Kidney (tissue), 13 donors: ENCODE measurements at regions not wholly inside any gene's neighbourhood (a gene's known extent, or its start where the extent isn't known, plus 50 kb on each side); places are given as distances from the start of the nearest gene placed in this dataset.
A peak's percentile ranks its signal among the peaks of the same experiment; 100 is the strongest.

Source experiments
- DNase-seq, 5 donors: peaks; one replicate each; pipeline ENCODE4 v3.0.0-alpha.2; 2013 to 2020
- FAIRE-seq: peaks from 2 replicates; lab custom pipeline; 2012; peaks lifted over from hg19 to GRCh38; lab: Jason Lieb, UNC
- H3K27ac ChIP-seq, 2 donors: one replicate each; pipeline ENCODE4 v1.7.0; 2013; ENCODE audit warnings: low read depth in 2 of 2, low read length in 2 of 2, inconsistent platforms in 1 of 2
- H3K27me3 ChIP-seq: one replicate; pipeline ENCODE4 v1.7.1; 2013; ENCODE audit warnings: low read length, inconsistent platforms; ENCODE audit not compliant: control insufficient read depth, insufficient read depth
- H3K36me3 ChIP-seq, 3 donors: one replicate each; pipeline versions ENCODE4 v1.7.0 to v1.7.1; 2013; ENCODE audit warnings: low read length in 3 of 3, control low read depth in 1 of 3, inconsistent platforms in 1 of 3; ENCODE audit not compliant: insufficient read depth in 3 of 3, control insufficient read depth in 2 of 3
- H3K4me1 ChIP-seq, 3 donors: one replicate each; pipeline versions ENCODE4 v1.7.0 to v1.7.1; 2013; ENCODE audit warnings: low read length in 3 of 3, inconsistent platforms in 1 of 3, low read depth in 1 of 3; ENCODE audit not compliant: control insufficient read depth in 2 of 3, insufficient read depth in 2 of 3
- H3K4me3 ChIP-seq, 3 donors: one replicate each; pipeline versions ENCODE4 v1.7.0 to v1.8.1; 2013; ENCODE audit warnings: low read length in 3 of 3, control low read depth in 1 of 3, inconsistent platforms in 1 of 3
- H3K9ac ChIP-seq, 3 donors: one replicate each; pipeline versions ENCODE4 v1.7.0 to v1.7.1; 2013; ENCODE audit warnings: low read length in 3 of 3, control low read depth in 1 of 3, inconsistent platforms in 1 of 3
- H3K9me3 ChIP-seq, 3 donors: one replicate each; pipeline versions ENCODE4 v1.7.0 to v1.7.1; 2013; ENCODE audit warnings: low read length in 3 of 3, control low read depth in 1 of 3, inconsistent platforms in 1 of 3; ENCODE audit not compliant: control insufficient read depth in 2 of 3, insufficient read depth in 1 of 3
- intact Hi-C: fragments of 100-400 bp; cut with DNase I; formaldehyde crosslinking; loops from one replicate; pipeline ENCODE4 v1.11.1; 2022
- TF ChIP-seq, protein P1 (sequence below): IDR thresholded peaks from 3 replicates; pipeline ENCODE4 v1.5.1; 2012; ENCODE audit warnings: mild to moderate bottlenecking, moderate library complexity, borderline replicate concordance; ENCODE audit not compliant: insufficient read depth; ENCODE audit errors: extremely low read depth
- donor health status: control.
- donor health status: control.
- donor health status: control.
- donor health status: control.
- donor health status: control.
- donor health status: DM: yes; HTN: yes; CAD: no.
- donor health status: Normal renal cell carcinoma (clear cell type).

DNA sequence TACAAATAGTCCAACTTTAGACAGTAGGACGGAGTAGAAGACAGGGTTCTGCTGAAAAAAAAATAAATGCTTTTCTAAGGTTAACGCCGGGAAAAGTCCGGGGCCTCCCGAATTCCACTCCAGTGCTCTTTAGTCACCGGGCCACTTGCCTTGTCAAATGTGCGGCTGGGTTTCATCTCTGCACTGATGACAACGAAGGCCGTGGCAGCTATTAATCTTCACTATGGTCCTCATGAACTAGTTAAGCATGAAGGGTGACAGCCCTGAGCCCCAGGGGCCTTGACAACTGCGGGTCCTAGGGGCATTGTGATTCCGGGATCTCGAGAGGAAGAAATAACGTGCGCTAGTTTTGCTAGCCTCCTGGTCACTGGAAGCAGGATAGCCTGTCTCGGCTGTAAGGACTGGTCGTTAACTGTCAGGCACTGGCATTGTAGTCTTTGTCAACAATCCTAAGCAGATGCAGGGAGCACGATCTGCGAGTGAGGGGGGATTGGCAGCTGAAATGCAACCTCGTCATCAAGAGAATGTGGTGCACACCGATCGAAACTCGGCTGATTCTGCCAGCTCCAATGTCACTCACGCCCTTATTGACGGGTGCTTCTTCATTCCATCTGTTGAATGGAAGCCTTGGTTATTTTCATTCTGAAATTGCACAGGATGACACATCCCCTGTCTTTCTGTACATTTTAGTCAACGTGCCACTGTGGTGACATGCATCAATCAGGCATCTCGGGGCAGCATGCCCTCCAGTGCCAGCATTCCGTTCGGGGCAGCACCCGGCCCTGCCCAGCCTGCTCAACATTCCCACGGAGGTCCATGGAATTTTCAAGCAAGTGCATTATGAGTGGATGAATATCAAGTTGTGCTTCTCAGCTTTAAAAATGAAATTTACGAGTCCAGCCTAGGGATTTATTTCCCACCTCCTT, 51.6 kb upstream of the MGMT start:
- Histone ChIP-seq H3K36me3 (no peaks in the 10 kb centered on the region), H3K27ac (no peak overlapping the region), H3K9me3 (no peaks in the 10 kb centered on the region), H3K4me3 (no peak overlapping the region), H3K27me3 (peaks cover 11% of the 10 kb centered on the region), H3K4me1 (no peaks in the 10 kb centered on the region), H3K9ac (no peak overlapping the region)
- FAIRE-seq (no peak), DNase-seq (peak in 3 of 5 donors; percentile 48 to 63 (median 55))
- intact Hi-C loops = no loop called here
- TF ChIP-seq, protein P1, sequence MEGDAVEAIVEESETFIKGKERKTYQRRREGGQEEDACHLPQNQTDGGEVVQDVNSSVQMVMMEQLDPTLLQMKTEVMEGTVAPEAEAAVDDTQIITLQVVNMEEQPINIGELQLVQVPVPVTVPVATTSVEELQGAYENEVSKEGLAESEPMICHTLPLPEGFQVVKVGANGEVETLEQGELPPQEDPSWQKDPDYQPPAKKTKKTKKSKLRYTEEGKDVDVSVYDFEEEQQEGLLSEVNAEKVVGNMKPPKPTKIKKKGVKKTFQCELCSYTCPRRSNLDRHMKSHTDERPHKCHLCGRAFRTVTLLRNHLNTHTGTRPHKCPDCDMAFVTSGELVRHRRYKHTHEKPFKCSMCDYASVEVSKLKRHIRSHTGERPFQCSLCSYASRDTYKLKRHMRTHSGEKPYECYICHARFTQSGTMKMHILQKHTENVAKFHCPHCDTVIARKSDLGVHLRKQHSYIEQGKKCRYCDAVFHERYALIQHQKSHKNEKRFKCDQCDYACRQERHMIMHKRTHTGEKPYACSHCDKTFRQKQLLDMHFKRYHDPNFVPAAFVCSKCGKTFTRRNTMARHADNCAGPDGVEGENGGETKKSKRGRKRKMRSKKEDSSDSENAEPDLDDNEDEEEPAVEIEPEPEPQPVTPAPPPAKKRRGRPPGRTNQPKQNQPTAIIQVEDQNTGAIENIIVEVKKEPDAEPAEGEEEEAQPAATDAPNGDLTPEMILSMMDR = no peak

DNA sequence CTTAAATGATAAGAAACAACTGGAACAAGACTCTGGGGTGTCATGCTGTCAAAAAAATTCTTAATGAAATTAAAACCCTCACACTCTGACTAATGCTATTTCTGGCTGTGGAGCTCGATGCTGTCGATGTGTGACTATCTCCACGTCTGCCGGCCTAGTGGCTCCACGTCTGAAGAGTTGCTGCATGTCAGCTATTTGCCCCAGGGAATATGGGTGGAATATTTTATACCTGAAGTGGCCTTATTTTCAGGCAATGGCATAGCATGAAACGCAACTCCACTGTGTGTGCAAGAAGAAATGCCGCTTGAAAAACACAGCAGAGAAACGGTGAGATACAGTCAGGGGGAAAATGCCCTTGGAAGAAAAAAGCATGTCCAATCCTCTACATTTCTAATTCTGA, 50.9 kb upstream of the MGMT start:
- Histone ChIP-seq H3K36me3 (no peaks in the 10 kb centered on the region), H3K4me1 (no peaks in the 10 kb centered on the region), H3K9ac (no peak overlapping the region), H3K4me3 (no peak overlapping the region), H3K27me3 (peaks cover 11% of the 10 kb centered on the region), H3K9me3 (no peaks in the 10 kb centered on the region), H3K27ac (no peak overlapping the region)
- intact Hi-C loops = no loop called here
- DNase-seq = no peak
- FAIRE-seq = no peak
- TF ChIP-seq, protein P1 = no peak

DNA sequence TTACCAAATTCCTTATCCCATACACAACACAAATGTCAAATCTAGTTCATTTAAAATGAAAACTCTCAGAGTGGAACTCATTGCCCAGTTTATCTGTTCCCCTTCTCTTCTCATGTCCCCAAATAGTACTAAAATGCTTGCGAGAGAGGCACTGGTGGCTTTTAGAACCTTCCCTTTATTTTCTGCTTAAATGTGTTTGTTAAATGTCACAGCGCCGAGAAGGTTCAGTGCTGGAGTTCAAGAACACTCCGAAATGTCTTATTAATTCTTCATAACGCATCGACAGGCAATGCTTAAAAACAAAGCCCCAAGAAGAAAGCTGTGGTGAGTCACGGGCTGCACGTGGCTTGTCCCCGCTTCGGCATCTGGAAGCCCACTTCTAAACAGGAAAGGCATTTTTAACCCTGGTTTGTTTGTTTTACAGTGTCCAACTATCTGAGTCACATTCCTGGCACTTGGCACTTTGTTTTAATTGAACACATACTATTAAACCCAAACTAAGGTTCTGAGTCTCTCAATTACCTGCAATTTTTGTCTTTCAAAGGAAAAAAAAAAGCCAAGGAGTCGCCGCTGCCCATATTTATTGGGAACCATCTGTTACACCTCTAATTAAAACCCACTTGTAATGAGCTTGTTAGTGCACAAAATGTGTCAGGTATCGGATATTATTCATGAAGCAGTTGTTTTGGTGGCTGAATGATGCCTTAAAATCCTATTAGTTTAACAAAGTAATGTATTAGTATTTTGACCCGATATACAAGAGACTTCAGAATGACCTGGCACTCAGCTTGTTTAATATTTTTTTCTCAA, 49.9 kb upstream of the MGMT start:
- FAIRE-seq (no peak), DNase-seq (no peak)
- Histone ChIP-seq H3K27ac (no peak overlapping the region), H3K4me1 (no peaks in the 10 kb centered on the region), H3K4me3 (no peak overlapping the region), H3K36me3 (no peaks in the 10 kb centered on the region), H3K9ac (no peak overlapping the region), H3K27me3 (peaks cover 11% of the 10 kb centered on the region), H3K9me3 (no peaks in the 10 kb centered on the region)
- intact Hi-C loops = no loop called here
- TF ChIP-seq, protein P1 = no peak
